Calu3 (cell line): ENCODE measurements at regions not wholly inside any gene's neighbourhood (a gene's known extent, or its start where the extent isn't known, plus 50 kb on each side); places are given as distances from the start of the nearest gene placed in this dataset.
"Not testable (repeated sequence)": the region's sequence is repeated elsewhere in the genome, so short reads cannot be mapped to it uniquely, and the experiment has no call there.

Source experiments
- BruUV-seq: library from RNA; stranded (reverse); fragments of 400-500 nt; replicated peaks from 2 replicates; lab custom pipeline; 2021; lab: Mats Ljungman, UMichigan
- CTCF ChIA-PET: fragments of 300-600 bp; sonication (Branson Sonifier 250); formaldehyde crosslinking; loops from one replicate; lab custom pipeline; 2022; ENCODE audit warnings: antibody characterized with exemption; lab: Charles Lee
- DNase-seq: peaks from one replicate; pipeline ENCODE4 v3.0.0; 2022
- H3K27ac Mint-ChIP-seq: one replicate; pipeline ENCODE4 v1.8.0; 2022; ENCODE audit warnings: mixed read lengths; ENCODE audit not compliant: unreplicated experiment
- H3K27me3 Mint-ChIP-seq: one replicate; pipeline ENCODE4 v1.8.0; 2022; ENCODE audit warnings: mixed read lengths; ENCODE audit not compliant: unreplicated experiment
- H3K36me3 Mint-ChIP-seq: one replicate; pipeline ENCODE4 v1.8.0; 2022; ENCODE audit warnings: mild to moderate bottlenecking, moderate library complexity, mixed read lengths; ENCODE audit not compliant: insufficient read depth, unreplicated experiment
- H3K4me1 Mint-ChIP-seq: one replicate; pipeline ENCODE4 v1.8.0; 2022; ENCODE audit warnings: mild to moderate bottlenecking, low read depth, mixed read lengths; ENCODE audit not compliant: unreplicated experiment
- H3K4me3 Mint-ChIP-seq: one replicate; pipeline ENCODE4 v1.8.0; 2022; ENCODE audit warnings: mild to moderate bottlenecking, low read depth, moderate library complexity, mixed read lengths; ENCODE audit not compliant: unreplicated experiment
- H3K9me3 Mint-ChIP-seq: one replicate; pipeline ENCODE4 v1.8.0; 2022; ENCODE audit warnings: low read depth, mixed read lengths; ENCODE audit not compliant: unreplicated experiment
- CTCF ChIP-seq: fragments of 200-600 bp; IDR thresholded peaks from one replicate; pipeline ENCODE4 v1.8.0; 2022; ENCODE audit warnings: antibody characterized with exemption; ENCODE audit not compliant: unreplicated experiment
- intact Hi-C: fragments of 100-400 bp; cut with micrococcal nuclease; formaldehyde crosslinking; loops from one replicate; pipeline ENCODE4 v1.10.0; 2022; ENCODE audit not compliant: unreplicated experiment

- Mint-ChIP-seq H3K4me1 (peaks cover under 1% of the 10 kb centered on the region), H3K27me3 (no peaks in the 10 kb centered on the region), H3K9me3 (no peaks in the 10 kb centered on the region), H3K4me3 (no peak overlapping the region), H3K27ac (no peak overlapping the region), H3K36me3 (no peaks in the 10 kb centered on the region)
- DNase-seq: no peak
- BruUV-seq: no TSS peak
- intact Hi-C loops: no loop called here
- CTCF ChIA-PET: interaction anchor here (0.7 kb wide), 3 partner anchors 13 to 263 kb away, joined by 5 to 7 read pairs (median 6); no protein-coding TSS in a partner anchor
- TF ChIP-seq CTCF: no peak
Measured at GRCh38 chr18:70390371-70391090, 101.7 kb downstream of the SOCS6 start.

- CTCF ChIA-PET: interaction anchor here (0.6 to 0.7 kb wide), 2 partner anchors 16 to 62 kb away, joined by 3 to 4 read pairs; no protein-coding TSS in a partner anchor
- H3K36me3 Mint-ChIP-seq, H3K27ac Mint-ChIP-seq, H3K4me3 Mint-ChIP-seq, intact Hi-C loops, H3K27me3 Mint-ChIP-seq, DNase-seq, H3K9me3 Mint-ChIP-seq, BruUV-seq: not testable (repeated sequence)
- peaks cover 16% of the 10 kb centered on the region for H3K4me1 Mint-ChIP-seq
Measured at GRCh38 chr18:70389036-70389435, 100.2 kb downstream of the SOCS6 start.

DNA sequence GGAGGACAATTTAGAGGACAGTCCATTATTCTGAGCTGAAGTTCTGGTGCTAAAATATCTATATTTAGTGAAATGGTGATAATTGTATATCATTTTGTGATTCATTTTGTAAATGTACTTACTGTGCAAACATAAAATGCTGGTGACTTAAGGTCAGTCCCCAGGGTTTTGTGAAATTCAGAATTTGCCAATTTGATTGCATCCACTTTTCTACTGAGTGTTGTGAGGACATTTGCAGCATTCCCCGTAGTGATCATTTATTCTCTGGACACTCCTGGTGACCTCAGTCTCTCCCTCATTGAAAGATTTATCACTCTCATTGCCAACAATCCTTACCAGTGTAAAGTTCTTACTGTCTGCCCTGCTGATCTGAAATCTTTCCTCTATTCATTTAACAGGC lies 98.2 kb downstream of the SOCS6 start:
- H3K4me3 Mint-ChIP-seq: no peak overlapping the region
- no TSS peak for BruUV-seq
- H3K36me3 Mint-ChIP-seq: peaks cover 20% of the 10 kb centered on the region
- intact Hi-C loops: no loop called here
- no peak overlapping the region for H3K27ac Mint-ChIP-seq
- no peaks in the 10 kb centered on the region for H3K9me3 Mint-ChIP-seq
- CTCF ChIA-PET: no interaction called here
- peaks cover 35% of the 10 kb centered on the region for H3K4me1 Mint-ChIP-seq
- TF ChIP-seq CTCF: no peak
- no peaks in the 10 kb centered on the region for H3K27me3 Mint-ChIP-seq
- DNase-seq: no peak

GRCh38 chr18:70386582-70386981 lies 97.7 kb downstream of the SOCS6 start:
- intact Hi-C loops: no loop called here
- no peak overlapping the region for H3K4me3 Mint-ChIP-seq
- no peak for DNase-seq
- H3K9me3 Mint-ChIP-seq: no peaks in the 10 kb centered on the region
- H3K27ac Mint-ChIP-seq: no peak overlapping the region
- no TSS peak for BruUV-seq
- H3K27me3 Mint-ChIP-seq: no peaks in the 10 kb centered on the region
- no peak for TF ChIP-seq CTCF
- peaks cover 39% of the 10 kb centered on the region for H3K4me1 Mint-ChIP-seq
- H3K36me3 Mint-ChIP-seq: peaks cover 24% of the 10 kb centered on the region
- CTCF ChIA-PET: no interaction called here

DNA sequence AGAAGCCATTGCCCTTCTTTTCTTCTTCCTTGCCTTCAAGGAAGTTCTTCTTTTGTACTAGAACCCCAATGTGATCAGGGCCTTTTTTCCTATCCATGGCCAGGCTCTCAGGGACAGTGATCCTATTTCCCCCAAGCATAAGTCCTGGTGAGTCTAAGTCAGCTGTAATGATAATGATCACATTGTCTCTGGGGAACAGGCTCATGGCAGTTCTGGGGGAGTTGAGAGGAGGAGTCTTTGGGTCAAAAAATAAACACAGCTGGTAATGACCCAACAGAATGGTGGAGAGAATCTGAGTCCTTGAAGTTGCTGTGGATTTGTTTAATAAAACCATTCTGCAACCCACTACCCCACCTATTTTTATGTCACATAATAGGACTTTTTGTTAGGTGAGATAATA lies 96.6 kb downstream of the SOCS6 start:
- intact Hi-C loops: loop anchor here (2.0 kb wide), 2 partner anchors 37 to 89 kb away; no protein-coding TSS in a partner anchor
- DNase-seq: no peak
- Mint-ChIP-seq H3K4me3 (no peak overlapping the region), H3K9me3 (no peaks in the 10 kb centered on the region), H3K27me3 (no peaks in the 10 kb centered on the region), H3K4me1 (peaks cover 50% of the 10 kb centered on the region), H3K27ac (peak overlapping the region; percentile 98), H3K36me3 (peaks cover 34% of the 10 kb centered on the region)
- TF ChIP-seq CTCF: no peak
- CTCF ChIA-PET: no interaction called here
- BruUV-seq: no TSS peak
